ENCODE measurements at regions not wholly inside any gene's neighbourhood (a gene's known extent, or its start where the extent isn't known, plus 50 kb on each side); places are given as distances from the start of the nearest gene placed in this dataset.
A peak's percentile ranks its signal among the peaks of the same experiment; 100 is the strongest.
"Not testable (repeated sequence)": the region's sequence is repeated elsewhere in the genome, so short reads cannot be mapped to it uniquely, and the experiment has no call there.

- Mint-ChIP-seq H3K27me3 (peaks cover 43% of the 10 kb centered on the region), H3K27ac (no peak overlapping the region), H3K4me1 (peaks cover 8% of the 10 kb centered on the region), H3K9me3 (ENCODE audit: low read depth) (no peaks in the 10 kb centered on the region), H3K36me3 (no peaks in the 10 kb centered on the region), H3K4me3 (peak overlapping the region; percentile 55)
- ATAC-seq: peak; percentile 62
- CTCF ChIA-PET: no interaction called here
- DNase-seq: peak; percentile 70
Measured at GRCh38 chr15:77944002-77944867, 133.3 kb downstream of the TBC1D2B start.

DNA sequence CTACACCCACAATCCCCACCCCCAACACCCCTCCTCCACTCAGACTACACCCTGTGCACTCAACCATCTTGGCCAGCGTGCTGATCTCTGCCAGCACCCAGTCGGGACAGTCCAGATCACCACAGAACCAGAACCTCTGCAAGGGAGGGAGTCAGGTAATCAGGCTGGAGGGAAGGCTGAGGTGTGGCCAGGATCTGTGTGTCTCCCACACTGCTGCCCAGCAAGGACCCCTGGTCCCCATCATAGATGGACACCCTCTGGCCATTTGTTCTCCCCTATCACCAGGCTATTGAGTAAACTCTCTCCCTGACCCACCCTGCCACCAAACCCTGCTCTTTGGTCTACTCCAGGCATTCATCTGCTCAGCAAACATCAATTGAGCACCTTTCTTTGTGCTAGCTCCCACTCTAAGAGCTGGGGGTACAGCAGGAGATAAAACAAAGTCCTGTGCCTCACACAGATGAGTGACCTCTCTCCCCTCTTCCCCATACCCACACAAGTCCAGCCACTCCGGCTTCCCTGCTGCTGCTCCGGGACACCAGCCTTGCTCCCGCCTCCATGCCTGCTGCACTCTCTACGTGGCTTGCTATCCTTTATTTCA lies 134.8 kb downstream of the TBC1D2B start:
- CTCF ChIA-PET: no interaction called here
- Mint-ChIP-seq H3K9me3 (ENCODE audit: low read depth) (no peaks in the 10 kb centered on the region), H3K4me3 (no peak overlapping the region), H3K27ac (no peak overlapping the region), H3K27me3 (peaks cover 39% of the 10 kb centered on the region), H3K4me1 (peaks cover 8% of the 10 kb centered on the region), H3K36me3 (no peaks in the 10 kb centered on the region)
- ATAC-seq (no peak), DNase-seq (no peak)

DNA sequence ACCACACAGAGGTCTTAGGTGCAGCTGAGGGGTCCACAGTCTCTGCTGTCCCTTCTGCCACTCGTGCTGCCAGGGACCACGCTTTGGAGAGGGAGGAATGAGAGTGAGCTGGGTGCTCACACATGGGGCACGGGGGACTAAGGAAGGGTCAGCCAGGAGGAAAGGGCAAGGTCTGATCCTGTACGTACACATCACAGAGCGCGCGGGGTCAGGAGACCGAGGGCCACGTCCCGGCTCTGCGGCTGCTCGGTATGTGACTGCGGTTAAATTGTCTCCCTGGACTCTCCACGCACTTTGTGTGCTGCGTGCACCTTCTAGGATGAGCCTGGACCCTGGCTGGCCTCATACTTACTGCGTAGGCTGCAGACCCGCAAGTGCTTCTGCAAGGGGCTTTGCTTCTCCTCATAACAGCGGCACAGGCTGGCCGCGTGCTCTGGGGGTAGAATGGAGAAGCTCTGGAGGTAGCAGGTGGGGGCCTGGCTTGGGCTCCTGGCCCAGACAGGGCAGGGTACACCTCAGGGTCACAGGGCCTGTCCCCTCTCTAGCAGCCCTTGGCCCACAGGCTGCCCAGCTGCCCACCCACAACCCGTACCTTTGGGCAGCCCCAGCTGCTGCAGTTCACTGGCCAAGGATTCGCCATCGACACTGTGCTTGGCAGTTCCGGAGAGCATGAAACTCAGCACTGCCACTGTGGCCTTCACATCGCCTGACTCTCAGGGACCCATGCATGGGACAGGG lies 136.3 kb downstream of the TBC1D2B start:
- H3K4me1 Mint-ChIP-seq; H3K36me3 Mint-ChIP-seq; H3K4me3 Mint-ChIP-seq; H3K9me3 Mint-ChIP-seq (ENCODE audit: low read depth); ATAC-seq; H3K27ac Mint-ChIP-seq; DNase-seq: not testable (repeated sequence)
- peaks cover 28% of the 10 kb centered on the region for H3K27me3 Mint-ChIP-seq
- CTCF ChIA-PET: interaction anchor here (1.4 kb wide), 1 partner anchor 31 kb away, joined by 4 read pairs; no protein-coding TSS in a partner anchor

DNA sequence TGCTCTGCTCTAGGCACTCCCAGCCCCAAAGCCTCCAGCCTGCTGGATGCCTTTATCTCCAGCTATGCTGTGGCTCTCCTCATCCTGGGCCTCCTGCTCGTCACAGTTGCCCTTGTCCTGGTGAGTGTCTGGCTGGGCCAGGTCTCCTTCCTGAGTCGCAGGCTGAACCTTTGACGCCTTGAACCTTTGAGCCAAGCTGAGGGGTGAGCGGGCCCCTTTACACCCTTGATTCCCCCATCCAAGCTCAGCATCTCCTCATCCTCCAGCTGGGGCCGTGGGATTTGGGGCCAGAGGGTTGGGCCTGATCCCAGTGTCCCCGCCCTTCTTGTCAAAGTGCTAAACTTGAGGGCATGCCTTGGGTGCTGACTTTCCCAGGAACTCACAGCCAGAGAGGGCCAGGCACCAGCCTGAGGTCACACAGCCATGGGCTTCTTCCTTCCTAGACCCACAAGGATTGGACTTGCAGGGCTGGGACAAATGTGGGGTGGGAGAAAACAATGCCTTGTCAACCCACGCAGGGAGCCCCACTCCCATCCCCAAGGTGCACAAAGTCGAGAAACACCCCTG lies 137.0 kb downstream of the TBC1D2B start:
- Mint-ChIP-seq H3K27me3 (peaks cover 20% of the 10 kb centered on the region), H3K9me3 (ENCODE audit: low read depth) (no peaks in the 10 kb centered on the region), H3K36me3 (no peaks in the 10 kb centered on the region), H3K4me1 (peaks cover 8% of the 10 kb centered on the region), H3K27ac (no peak overlapping the region), H3K4me3 (no peak overlapping the region)
- CTCF ChIA-PET: interaction anchor here (1.4 kb wide), 1 partner anchor 30 kb away, joined by 4 read pairs; no protein-coding TSS in a partner anchor
- ATAC-seq: no peak
- no peak for DNase-seq

GRCh38 chr15:77939851-77940250 lies 137.7 kb downstream of the TBC1D2B start:
- CTCF ChIA-PET: interaction anchor here (1.4 kb wide), 1 partner anchor 29 kb away, joined by 4 read pairs; no protein-coding TSS in a partner anchor
- ATAC-seq (no peak), DNase-seq (no peak)
- Mint-ChIP-seq H3K27me3 (peaks cover 15% of the 10 kb centered on the region), H3K4me1 (peaks cover 4% of the 10 kb centered on the region), H3K36me3 (no peaks in the 10 kb centered on the region), H3K9me3 (ENCODE audit: low read depth) (no peaks in the 10 kb centered on the region), H3K27ac (no peak overlapping the region), H3K4me3 (no peak overlapping the region)

- ATAC-seq; H3K4me3 Mint-ChIP-seq; H3K27ac Mint-ChIP-seq; H3K36me3 Mint-ChIP-seq; CTCF ChIA-PET; H3K9me3 Mint-ChIP-seq (ENCODE audit: low read depth); DNase-seq; H3K4me1 Mint-ChIP-seq: not testable (repeated sequence)
- H3K27me3 Mint-ChIP-seq: peaks cover 11% of the 10 kb centered on the region
Measured at GRCh38 chr15:77939026-77939425, 138.5 kb downstream of the TBC1D2B start.

GRCh38 chr15:77938546-77938945 lies 139.0 kb downstream of the TBC1D2B start:
- not testable (repeated sequence) for H3K4me1 Mint-ChIP-seq; H3K4me3 Mint-ChIP-seq; H3K27ac Mint-ChIP-seq; H3K9me3 Mint-ChIP-seq (ENCODE audit: low read depth); H3K36me3 Mint-ChIP-seq; H3K27me3 Mint-ChIP-seq; DNase-seq; ATAC-seq
- CTCF ChIA-PET: interaction anchor here (1.2 kb wide), 1 partner anchor 28 kb away, joined by 4 read pairs; no protein-coding TSS in a partner anchor

DNA sequence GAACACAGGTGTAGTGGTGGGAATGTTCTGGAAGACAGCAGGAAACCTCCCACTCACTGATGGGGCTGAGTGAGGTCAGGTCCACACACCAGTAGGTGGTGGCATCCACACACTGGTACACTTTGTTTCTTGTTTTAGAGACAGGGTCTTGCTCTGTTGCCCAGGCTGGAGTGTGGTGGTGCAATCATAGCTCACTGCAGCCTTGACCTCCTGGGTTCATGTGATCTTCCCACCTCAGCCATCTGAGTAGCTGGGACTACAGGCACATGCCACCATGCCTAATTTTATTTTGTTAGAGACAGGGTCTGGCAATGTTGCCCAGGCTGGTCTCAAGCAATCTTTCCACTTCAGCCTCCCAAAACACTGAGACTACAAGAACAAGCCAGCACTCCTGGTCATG lies 140.9 kb downstream of the TBC1D2B start:
- DNase-seq; H3K4me1 Mint-ChIP-seq; H3K4me3 Mint-ChIP-seq; ATAC-seq; H3K9me3 Mint-ChIP-seq (ENCODE audit: low read depth); H3K36me3 Mint-ChIP-seq; H3K27ac Mint-ChIP-seq; H3K27me3 Mint-ChIP-seq: not testable (repeated sequence)
- CTCF ChIA-PET: interaction anchor here (1.1 kb wide), 2 partner anchors 27 to 332 kb away, joined by 3 read pairs; no protein-coding TSS in a partner anchor

GRCh38 chr15:77934516-77934915 lies 143.0 kb downstream of the TBC1D2B start:
- H3K27ac Mint-ChIP-seq; H3K9me3 Mint-ChIP-seq (ENCODE audit: low read depth); H3K4me3 Mint-ChIP-seq; ATAC-seq; H3K27me3 Mint-ChIP-seq; H3K36me3 Mint-ChIP-seq; H3K4me1 Mint-ChIP-seq; DNase-seq: not testable (repeated sequence)
- CTCF ChIA-PET: interaction anchor here (1.3 kb wide), 1 partner anchor 24 kb away, joined by 4 read pairs; no protein-coding TSS in a partner anchor

- DNase-seq; H3K4me3 Mint-ChIP-seq; H3K36me3 Mint-ChIP-seq; H3K9me3 Mint-ChIP-seq (ENCODE audit: low read depth); CTCF ChIA-PET; H3K27ac Mint-ChIP-seq; ATAC-seq; H3K4me1 Mint-ChIP-seq; H3K27me3 Mint-ChIP-seq: not testable (repeated sequence)
Measured at GRCh38 chr15:77930907-77931306, 146.6 kb downstream of the TBC1D2B start.

GRCh38 chr15:77930490-77930889 lies 147.0 kb downstream of the TBC1D2B start:
- H3K4me1 Mint-ChIP-seq; H3K27me3 Mint-ChIP-seq; H3K9me3 Mint-ChIP-seq (ENCODE audit: low read depth); H3K4me3 Mint-ChIP-seq; H3K36me3 Mint-ChIP-seq; CTCF ChIA-PET; ATAC-seq; DNase-seq; H3K27ac Mint-ChIP-seq: not testable (repeated sequence)

DNA sequence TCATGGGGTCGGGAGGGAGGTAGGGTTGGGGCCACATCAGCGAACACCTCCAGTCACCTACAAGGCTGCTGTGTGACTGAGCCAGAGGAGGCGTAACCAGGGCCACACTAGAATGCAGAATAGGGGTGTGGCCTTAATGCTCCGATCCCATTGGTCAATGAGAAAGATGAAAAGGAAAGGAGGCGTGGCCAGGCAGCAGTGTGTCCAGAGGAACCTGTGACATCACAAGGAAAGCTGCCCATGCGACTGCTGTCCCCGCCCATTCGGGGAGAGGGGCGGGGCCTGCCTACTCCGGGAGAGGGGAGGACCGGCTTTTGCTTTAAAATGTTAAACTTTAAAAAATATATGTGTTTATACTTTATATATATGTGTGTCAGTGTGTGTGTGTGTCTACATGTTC lies 150.7 kb downstream of the TBC1D2B start:
- H3K36me3 Mint-ChIP-seq; H3K9me3 Mint-ChIP-seq (ENCODE audit: low read depth); H3K27ac Mint-ChIP-seq; CTCF ChIA-PET; ATAC-seq; H3K4me3 Mint-ChIP-seq; H3K4me1 Mint-ChIP-seq; DNase-seq: not testable (repeated sequence)
- H3K27me3 Mint-ChIP-seq: peaks cover 10% of the 10 kb centered on the region

- peaks cover 14% of the 10 kb centered on the region for H3K27me3 Mint-ChIP-seq
- H3K4me1 Mint-ChIP-seq; DNase-seq; H3K4me3 Mint-ChIP-seq; H3K27ac Mint-ChIP-seq; CTCF ChIA-PET; ATAC-seq; H3K9me3 Mint-ChIP-seq (ENCODE audit: low read depth); H3K36me3 Mint-ChIP-seq: not testable (repeated sequence)
Measured at GRCh38 chr15:77926296-77926695, 151.2 kb downstream of the TBC1D2B start.

Measured in activated CD8-positive, alpha-beta memory T cell treated with anti-CD3 and anti-CD28 coated beads, Interleukin-2, amount 10 ng/mL, durations not matched to agents 7 days and 5 days (primary cell).